ENCODE measurements at regions not wholly inside any gene's neighbourhood (a gene's known extent, or its start where the extent isn't known, plus 50 kb on each side); places are given as distances from the start of the nearest gene placed in this dataset.

- Histone ChIP-seq H3K9me3 (no peaks in the 10 kb centered on the region), H3K4me3 (no peak overlapping the region), H3K36me3 (no peaks in the 10 kb centered on the region), H3K27ac (no peak overlapping the region), H3K27me3 (no peaks in the 10 kb centered on the region), H3K4me1 (no peaks in the 10 kb centered on the region)
- intact Hi-C loops (cut with DNase I): no loop called here
- peak in 1 of 2 donors; percentile 25 for DNase-seq (ENCODE audit: extremely low spot score in 2 of 2)
- TF ChIP-seq CTCF (IDR thresholded peaks at IDR 0.05) (no peak), POLR2AphosphoS5 (IDR thresholded peaks at IDR 0.05; ENCODE audit: insufficient read depth in 1 of 2, low read depth in 1 of 2) (no peak), POLR2A (IDR thresholded peaks at IDR 0.05) (no peak)
Measured at GRCh38 chr2:234608946-234609345, 112.1 kb upstream of the ARL4C start.

- H3K4me1 ChIP-seq: no peaks in the 10 kb centered on the region
- no peak overlapping the region for H3K4me3 ChIP-seq
- H3K36me3 ChIP-seq: no peaks in the 10 kb centered on the region
- H3K27ac ChIP-seq: no peak overlapping the region
- TF ChIP-seq POLR2AphosphoS5 (IDR thresholded peaks at IDR 0.05; ENCODE audit: insufficient read depth in 1 of 2, low read depth in 1 of 2): no peak
- TF ChIP-seq CTCF (IDR thresholded peaks at IDR 0.05): no peak
- no peaks in the 10 kb centered on the region for H3K27me3 ChIP-seq
- no peaks in the 10 kb centered on the region for H3K9me3 ChIP-seq
- intact Hi-C loops (cut with DNase I): no loop called here
- peak in 1 of 2 donors; percentile 42 for DNase-seq (ENCODE audit: extremely low spot score in 2 of 2)
Measured at GRCh38 chr2:234607691-234608090, 110.8 kb upstream of the ARL4C start.

GRCh38 chr2:234606896-234607295 lies 110.0 kb upstream of the ARL4C start:
- TF ChIP-seq POLR2AphosphoS5 (IDR thresholded peaks at IDR 0.05; ENCODE audit: insufficient read depth in 1 of 2, low read depth in 1 of 2): no peak
- TF ChIP-seq POLR2A (IDR thresholded peaks at IDR 0.05): no peak
- TF ChIP-seq CTCF (IDR thresholded peaks at IDR 0.05): no peak
- DNase-seq (ENCODE audit: extremely low spot score in 2 of 2): peak in 1 of 2 donors; percentile 11

GRCh38 chr2:234603619-234604018 lies 106.7 kb upstream of the ARL4C start:
- H3K27ac ChIP-seq: no peak overlapping the region
- no peak overlapping the region for H3K4me3 ChIP-seq
- no peaks in the 10 kb centered on the region for H3K36me3 ChIP-seq
- intact Hi-C loops (cut with DNase I): no loop called here
- H3K9me3 ChIP-seq: no peaks in the 10 kb centered on the region
- H3K27me3 ChIP-seq: no peaks in the 10 kb centered on the region
- DNase-seq (ENCODE audit: extremely low spot score in 2 of 2): peak in 1 of 2 donors; percentile 60
- TF ChIP-seq POLR2A (IDR thresholded peaks at IDR 0.05) (no peak), CTCF (IDR thresholded peaks at IDR 0.05) (no peak), POLR2AphosphoS5 (IDR thresholded peaks at IDR 0.05; ENCODE audit: insufficient read depth in 1 of 2, low read depth in 1 of 2) (no peak)
- no peaks in the 10 kb centered on the region for H3K4me1 ChIP-seq

More at GRCh38 chr2:234606896-234607295, 110.0 kb upstream of the ARL4C start:
- Histone ChIP-seq H3K27me3 (no peaks in the 10 kb centered on the region), H3K9me3 (no peaks in the 10 kb centered on the region), H3K4me1 (no peaks in the 10 kb centered on the region), H3K36me3 (no peaks in the 10 kb centered on the region), H3K27ac (no peak overlapping the region), H3K4me3 (no peak overlapping the region)
- intact Hi-C loops (cut with DNase I): no loop called here

GRCh38 chr2:234601213-234601612 lies 104.3 kb upstream of the ARL4C start:
- TF ChIP-seq POLR2AphosphoS5 (IDR thresholded peaks at IDR 0.05; ENCODE audit: insufficient read depth in 1 of 2, low read depth in 1 of 2) (no peak), CTCF (IDR thresholded peaks at IDR 0.05) (no peak), POLR2A (IDR thresholded peaks at IDR 0.05) (no peak)
- intact Hi-C loops (cut with DNase I): no loop called here
- DNase-seq (ENCODE audit: extremely low spot score in 2 of 2): no peak

More at GRCh38 chr2:234601213-234601612, 104.3 kb upstream of the ARL4C start:
- Histone ChIP-seq H3K27ac (no peak overlapping the region), H3K36me3 (no peaks in the 10 kb centered on the region), H3K9me3 (no peaks in the 10 kb centered on the region), H3K4me1 (no peaks in the 10 kb centered on the region), H3K27me3 (no peaks in the 10 kb centered on the region), H3K4me3 (no peak overlapping the region)

Data from vagina (tissue), 2 donors.